Mucosa of rectum (tissue), 2 donors: ENCODE measurements at regions not wholly inside any gene's neighbourhood (a gene's known extent, or its start where the extent isn't known, plus 50 kb on each side); places are given as distances from the start of the nearest gene placed in this dataset.

Experiments
- H3K27ac ChIP-seq, 2 donors: one replicate each; pipeline ENCODE4 v1.7.0; 2013; ENCODE audit warnings: inconsistent platforms in 2 of 2, low read depth in 2 of 2, low read length in 2 of 2
- H3K27me3 ChIP-seq, 2 donors: one replicate each; pipeline ENCODE4 v1.7.0; 2013; ENCODE audit warnings: low read length in 2 of 2; ENCODE audit not compliant: control insufficient read depth in 2 of 2, insufficient read depth in 2 of 2
- H3K36me3 ChIP-seq, 2 donors: one replicate each; pipeline ENCODE4 v1.7.0; 2013; ENCODE audit warnings: low read length in 2 of 2; ENCODE audit not compliant: control insufficient read depth in 2 of 2, insufficient read depth in 2 of 2
- H3K4me1 ChIP-seq, 2 donors: one replicate each; pipeline ENCODE4 v1.7.0; 2013; ENCODE audit warnings: low read length in 2 of 2, mild to moderate bottlenecking in 1 of 2; ENCODE audit not compliant: control insufficient read depth in 2 of 2, insufficient read depth in 2 of 2
- H3K4me3 ChIP-seq, 2 donors: one replicate each; pipeline ENCODE4 v1.7.0; 2013; ENCODE audit warnings: low read length in 2 of 2
- H3K9ac ChIP-seq, 2 donors: one replicate each; pipeline ENCODE4 v1.7.0; 2013; ENCODE audit warnings: low read length in 2 of 2, low read depth in 1 of 2, mild to moderate bottlenecking in 1 of 2
- H3K9me3 ChIP-seq, 2 donors: one replicate each; pipeline ENCODE4 v1.7.0; 2013; ENCODE audit warnings: low read length in 2 of 2; ENCODE audit not compliant: control insufficient read depth in 2 of 2
- donor health status: healthy.
- donor health status: Normal muscosa, but diverticular disease.

- no peaks in the 10 kb centered on the region for H3K36me3 ChIP-seq
- H3K9ac ChIP-seq, result no peak overlapping the region
Measured at GRCh38 chr12:75870878-75871277, 160.7 kb downstream of the PHLDA1 start.

GRCh38 chr12:75868501-75868900 lies 163.1 kb downstream of the PHLDA1 start:
- H3K36me3 ChIP-seq, result no peaks in the 10 kb centered on the region
- no peaks in the 10 kb centered on the region for H3K27me3 ChIP-seq
- no peaks in the 10 kb centered on the region for H3K4me1 ChIP-seq
- H3K9ac ChIP-seq, result no peak overlapping the region
- H3K9me3 ChIP-seq, result no peaks in the 10 kb centered on the region
- no peak overlapping the region for H3K4me3 ChIP-seq
- no peak overlapping the region for H3K27ac ChIP-seq

More at GRCh38 chr12:75870878-75871277, 160.7 kb downstream of the PHLDA1 start:
- Histone ChIP-seq H3K4me3 (no peak overlapping the region), H3K4me1 (no peaks in the 10 kb centered on the region), H3K9me3 (no peaks in the 10 kb centered on the region), H3K27me3 (no peaks in the 10 kb centered on the region), H3K27ac (no peak overlapping the region)

DNA sequence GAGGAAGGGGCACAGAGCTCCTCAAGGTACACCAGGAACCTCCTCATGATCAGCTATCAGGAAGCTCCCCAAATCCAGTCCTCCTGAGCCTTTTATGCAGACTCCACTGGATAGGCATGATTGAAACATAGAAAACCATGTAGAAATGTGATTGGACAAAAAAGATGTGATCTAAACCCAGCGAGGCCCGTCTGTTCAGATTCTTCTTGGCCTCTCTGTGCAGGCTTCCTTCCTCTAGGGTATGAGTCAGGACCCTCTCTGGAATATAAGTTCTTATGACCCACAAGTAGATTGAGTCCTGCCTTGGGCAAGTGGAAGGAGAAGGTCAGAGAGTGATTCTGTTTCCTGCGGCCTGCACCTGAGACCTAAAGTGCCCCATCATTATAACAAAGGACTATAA lies 166.3 kb downstream of the PHLDA1 start:
- no peaks in the 10 kb centered on the region for H3K27me3 ChIP-seq
- H3K4me3 ChIP-seq, result no peak overlapping the region
- H3K4me1 ChIP-seq, result no peaks in the 10 kb centered on the region
- H3K9ac ChIP-seq, result no peak overlapping the region
- H3K9me3 ChIP-seq, result no peaks in the 10 kb centered on the region
- no peak overlapping the region for H3K27ac ChIP-seq
- H3K36me3 ChIP-seq, result no peaks in the 10 kb centered on the region

- Histone ChIP-seq H3K9me3 (no peaks in the 10 kb centered on the region), H3K4me1 (no peaks in the 10 kb centered on the region), H3K9ac (no peak overlapping the region), H3K36me3 (no peaks in the 10 kb centered on the region), H3K27ac (no peak overlapping the region), H3K27me3 (no peaks in the 10 kb centered on the region), H3K4me3 (no peak overlapping the region)
Measured at GRCh38 chr12:75864161-75864560, 167.4 kb downstream of the PHLDA1 start.

DNA sequence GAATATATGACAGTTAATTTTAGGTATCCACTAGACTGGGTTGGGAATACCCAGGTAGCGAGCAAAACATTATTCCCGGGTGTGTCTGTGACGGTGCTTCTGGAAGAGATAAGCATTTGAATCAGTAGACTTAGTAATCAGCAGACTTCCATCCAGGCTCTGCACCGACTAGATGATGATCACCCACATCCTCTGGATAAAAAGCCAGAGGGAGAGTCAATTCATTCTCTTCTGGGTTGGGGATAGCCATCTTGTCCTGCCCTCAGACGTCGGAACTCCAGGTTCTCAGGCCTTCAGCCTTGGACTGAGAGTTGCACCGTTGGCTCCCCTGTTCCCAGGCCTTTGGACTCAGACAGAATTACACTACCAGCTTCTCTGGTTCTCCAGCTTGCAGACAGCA lies 168.0 kb downstream of the PHLDA1 start:
- Histone ChIP-seq H3K4me3 (no peak overlapping the region), H3K9me3 (no peaks in the 10 kb centered on the region), H3K4me1 (no peaks in the 10 kb centered on the region), H3K27ac (no peak overlapping the region), H3K27me3 (no peaks in the 10 kb centered on the region), H3K36me3 (no peaks in the 10 kb centered on the region), H3K9ac (no peak overlapping the region)

- Histone ChIP-seq H3K27me3 (no peaks in the 10 kb centered on the region), H3K27ac (no peak overlapping the region)
Measured at GRCh38 chr12:75862692-75863471, 168.7 kb downstream of the PHLDA1 start.

DNA sequence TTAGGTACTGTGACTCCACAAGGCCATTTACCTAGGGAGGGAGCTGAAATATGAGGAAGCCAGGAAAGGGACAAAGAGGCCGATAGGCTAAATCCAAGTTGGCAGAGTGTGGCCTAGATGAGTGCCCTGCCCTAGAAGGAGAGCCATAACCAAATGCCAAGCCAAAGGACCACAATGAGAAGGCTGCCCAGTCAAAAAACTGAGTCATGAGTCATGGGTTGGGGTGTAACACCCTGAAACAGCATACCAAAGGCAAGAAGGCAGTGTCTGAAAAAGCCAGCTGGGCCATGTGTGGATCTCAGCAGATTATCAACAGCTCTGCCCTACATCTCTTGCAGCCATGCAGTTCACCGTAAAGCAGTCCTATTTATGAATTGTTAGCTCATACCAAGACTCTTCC lies 171.7 kb downstream of the PHLDA1 start:
- H3K27ac ChIP-seq, result no peak overlapping the region
- no peaks in the 10 kb centered on the region for H3K4me1 ChIP-seq
- no peak overlapping the region for H3K9ac ChIP-seq
- H3K36me3 ChIP-seq, result no peaks in the 10 kb centered on the region
- no peaks in the 10 kb centered on the region for H3K9me3 ChIP-seq
- H3K27me3 ChIP-seq, result no peaks in the 10 kb centered on the region
- no peak overlapping the region for H3K4me3 ChIP-seq

More at GRCh38 chr12:75862692-75863471, 168.7 kb downstream of the PHLDA1 start:
- no peaks in the 10 kb centered on the region for H3K9me3 ChIP-seq
- no peak overlapping the region for H3K4me3 ChIP-seq
- no peaks in the 10 kb centered on the region for H3K36me3 ChIP-seq
- no peaks in the 10 kb centered on the region for H3K4me1 ChIP-seq
- no peak overlapping the region for H3K9ac ChIP-seq

- H3K4me1 ChIP-seq, result no peaks in the 10 kb centered on the region
- no peak overlapping the region for H3K27ac ChIP-seq
- H3K9ac ChIP-seq, result no peak overlapping the region
- H3K36me3 ChIP-seq, result no peaks in the 10 kb centered on the region
- H3K27me3 ChIP-seq, result no peaks in the 10 kb centered on the region
- H3K9me3 ChIP-seq, result no peaks in the 10 kb centered on the region
- no peak overlapping the region for H3K4me3 ChIP-seq
Measured at GRCh38 chr12:75856235-75856634, 175.3 kb downstream of the PHLDA1 start.

GRCh38 chr12:75855360-75855759 lies 176.2 kb downstream of the PHLDA1 start:
- Histone ChIP-seq H3K4me3 (no peak overlapping the region), H3K36me3 (no peaks in the 10 kb centered on the region), H3K9ac (no peak overlapping the region), H3K27ac (no peak overlapping the region), H3K4me1 (peaks cover 0 to 4% of the 10 kb centered on the region in 2 donors), H3K9me3 (no peaks in the 10 kb centered on the region), H3K27me3 (no peaks in the 10 kb centered on the region)

DNA sequence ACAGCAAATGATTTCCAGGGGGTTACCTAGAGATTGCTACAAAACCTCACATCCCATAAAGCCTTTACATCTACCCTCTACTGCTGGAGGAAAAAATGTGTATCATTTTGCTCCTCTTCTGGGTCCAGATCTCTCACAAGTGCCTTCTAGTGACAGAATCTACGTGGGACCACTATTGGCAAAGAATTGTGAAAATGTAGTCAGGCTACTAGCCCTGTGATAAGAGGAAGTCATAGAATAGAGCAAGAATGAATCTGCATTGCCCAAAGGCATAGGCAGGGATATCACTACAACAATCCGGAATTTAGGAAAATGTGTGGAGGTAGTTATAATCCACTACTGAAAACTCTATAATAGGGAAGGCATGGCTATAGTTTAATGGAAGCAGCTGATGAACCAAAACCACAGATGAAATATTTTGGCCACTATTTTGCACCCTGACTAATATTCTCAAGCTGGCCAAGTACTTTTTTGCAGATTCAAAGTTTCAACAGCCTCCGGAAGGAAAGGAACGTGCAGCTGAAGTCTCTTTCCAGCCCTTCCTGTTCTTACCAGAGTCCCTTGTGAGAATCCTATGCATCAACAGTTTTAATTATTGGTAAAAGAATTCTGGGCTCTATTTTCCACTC lies 176.8 kb downstream of the PHLDA1 start:
- no peaks in the 10 kb centered on the region for H3K27me3 ChIP-seq
- H3K9me3 ChIP-seq, result no peaks in the 10 kb centered on the region
- peaks cover 0 to 4% of the 10 kb centered on the region in 2 donors for H3K4me1 ChIP-seq
- H3K27ac ChIP-seq, result no peak overlapping the region
- no peaks in the 10 kb centered on the region for H3K36me3 ChIP-seq
- H3K4me3 ChIP-seq, result no peak overlapping the region
- H3K9ac ChIP-seq, result no peak overlapping the region
